GM23338 (cell line): ENCODE measurements at regions not wholly inside any gene's neighbourhood (a gene's known extent, or its start where the extent isn't known, plus 50 kb on each side); places are given as distances from the start of the nearest gene placed in this dataset.

Experiments used
- ATAC-seq: fragments of 200-7000 bp; cut with Tn5 transposase; 3 replicates; pipeline ENCODE4 v1.9.1; 2020
- DNase-seq: peaks from one replicate; pipeline ENCODE4 v3.0.0-alpha.2; 2015; ENCODE audit warnings: low spot score
- H2AFZ ChIP-seq: fragments of 200-600 bp; sonication (generic); 2 replicates; pipeline ENCODE4 v1.8.0; 2016; ENCODE audit warnings: antibody characterized with exemption, mild to moderate bottlenecking, moderate library complexity
- H3F3A ChIP-seq: fragments of 200-600 bp; sonication (generic); replicated peaks from 2 replicates; pipeline ENCODE4 v1.8.0; 2017; ENCODE audit warnings: antibody characterized with exemption, mixed run types, low read depth
- H3K27ac ChIP-seq: fragments of 200-600 bp; sonication (generic); 2 replicates; pipeline ENCODE4 v1.6.1; 2016; ENCODE audit warnings: low read depth
- H3K27me3 ChIP-seq: fragments of 200-600 bp; sonication (generic); 2 replicates; pipeline ENCODE4 v1.8.0; 2016; ENCODE audit warnings: mild to moderate bottlenecking, mixed run types, moderate library complexity; ENCODE audit not compliant: insufficient read depth
- H3K36me3 ChIP-seq: fragments of 200-600 bp; sonication (generic); 2 replicates; pipeline ENCODE4 v1.8.0; 2016; ENCODE audit warnings: mild to moderate bottlenecking; ENCODE audit not compliant: insufficient read depth
- H3K4me1 ChIP-seq: fragments of 200-600 bp; sonication (generic); 2 replicates; pipeline ENCODE4 v1.8.0; 2016; ENCODE audit warnings: mild to moderate bottlenecking, moderate library complexity; ENCODE audit not compliant: insufficient read depth
- H3K4me2 ChIP-seq: fragments of 200-600 bp; sonication (generic); 2 replicates; pipeline ENCODE4 v1.7.1; 2017; ENCODE audit warnings: mixed run types
- H3K4me3 ChIP-seq: fragments of 200-600 bp; sonication (generic); 2 replicates; pipeline ENCODE4 v1.6.1; 2016; ENCODE audit warnings: mixed run types
- H3K79me2 ChIP-seq: fragments of 200-600 bp; sonication (generic); replicated peaks from 2 replicates; pipeline ENCODE4 v1.8.0; 2017; ENCODE audit warnings: mild to moderate bottlenecking; ENCODE audit not compliant: insufficient read depth
- H3K9me2 ChIP-seq: fragments of 200-600 bp; sonication (generic); 2 replicates; pipeline ENCODE4 v1.8.0; 2017; ENCODE audit not compliant: insufficient read depth
- H4K20me1 ChIP-seq: fragments of 200-600 bp; sonication (generic); replicated peaks from 2 replicates; pipeline ENCODE4 v1.8.0; 2017; ENCODE audit warnings: mild to moderate bottlenecking; ENCODE audit not compliant: insufficient read depth
- H3K27ac Mint-ChIP-seq: 2 replicates; pipeline ENCODE4 v1.8.0; 2020; ENCODE audit warnings: inconsistent platforms, mild to moderate bottlenecking, moderate library complexity, mixed read lengths
- H3K27me3 Mint-ChIP-seq: 3 replicates; pipeline ENCODE4 v1.8.0; 2022; ENCODE audit warnings: low read depth, mild to moderate bottlenecking, moderate library complexity, mixed read lengths, inconsistent platforms; ENCODE audit not compliant: insufficient read depth, poor library complexity
- H3K36me3 Mint-ChIP-seq: 3 replicates; pipeline ENCODE4 v1.8.0; 2021; ENCODE audit warnings: low read depth, mild to moderate bottlenecking, inconsistent platforms, moderate library complexity, mixed read lengths
- H3K4me1 Mint-ChIP-seq: 3 replicates; pipeline ENCODE4 v1.8.0; 2020; ENCODE audit warnings: mild to moderate bottlenecking, inconsistent platforms, mixed read lengths
- H3K4me3 Mint-ChIP-seq: 3 replicates; pipeline ENCODE4 v1.8.0; 2021; ENCODE audit warnings: moderate library complexity, mild to moderate bottlenecking, inconsistent platforms, mixed read lengths
- H3K9me3 Mint-ChIP-seq: 3 replicates; pipeline ENCODE4 v1.8.0; 2020; ENCODE audit warnings: moderate library complexity, mild to moderate bottlenecking, inconsistent platforms, mixed read lengths
- CREB1 ChIP-seq: fragments of 250-450 bp; sonication (Bioruptor Pico); IDR thresholded peaks from 2 replicates; pipeline ENCODE4 v1.5.0; 2020; ENCODE audit warnings: low read depth, mild to moderate bottlenecking, moderate library complexity
- CTCF ChIP-seq, 2 experiments: fragments of 200-600 bp in 1 of 2; sonication (generic) in 1 of 2; conservative IDR thresholded peaks; 2 replicates each; pipeline versions ENCODE4 v1.5.1 to v1.6.1; 2016 to 2017; ENCODE audit warnings: antibody characterized with exemption in 2 of 2, low read depth in 2 of 2, mild to moderate bottlenecking in 2 of 2, moderate library complexity in 1 of 2
- EZH2phosphoT487 ChIP-seq: fragments of 200-600 bp; sonication (generic); IDR thresholded peaks from one replicate; pipeline ENCODE4 v1.8.1; 2018; ENCODE audit warnings: antibody characterized with exemption; ENCODE audit not compliant: unreplicated experiment
- JUNB ChIP-seq: IDR thresholded peaks from one replicate; pipeline ENCODE4 v1.6.1; 2016; ENCODE audit warnings: antibody characterized with exemption; ENCODE audit not compliant: unreplicated experiment
- NANOG ChIP-seq: IDR thresholded peaks from 2 replicates; pipeline ENCODE4 v1.6.1; 2016; ENCODE audit warnings: antibody characterized with exemption, borderline replicate concordance
- POLR2AphosphoS5 ChIP-seq: IDR thresholded peaks from 2 replicates; pipeline ENCODE4 v1.6.1; 2016; ENCODE audit warnings: antibody characterized with exemption, low read depth
- REST ChIP-seq: IDR thresholded peaks from one replicate; pipeline ENCODE4 v1.6.1; 2018; ENCODE audit warnings: antibody characterized with exemption; ENCODE audit not compliant: unreplicated experiment
- ZNF114 ChIP-seq: fragments of 250-450 bp; sonication (Bioruptor Pico); IDR thresholded peaks from 2 replicates; pipeline ENCODE4 v1.5.0; 2020; ENCODE audit warnings: mild to moderate bottlenecking, moderate library complexity
- ZNF462 ChIP-seq: fragments of 250-450 bp; sonication (Bioruptor Pico); IDR thresholded peaks from 2 replicates; pipeline ENCODE4 v1.5.0; 2020; ENCODE audit warnings: mild to moderate bottlenecking, moderate library complexity

GRCh38 chr2:137829251-137829650, 135.0 kb upstream of the HNMT start:
- Mint-ChIP-seq H3K4me1 (peaks cover 25% of the 10 kb centered on the region), H3K9me3 (no peaks in the 10 kb centered on the region), H3K27ac (no peak overlapping the region), H3K4me3 (no peak overlapping the region), H3K27me3 (no peaks in the 10 kb centered on the region), H3K36me3 (no peaks in the 10 kb centered on the region)
- Histone ChIP-seq H3K27me3 (no peaks in the 10 kb centered on the region), H4K20me1 (no peaks in the 10 kb centered on the region; the same call in 1 of the 2 replicates), H3K4me3 (no peak overlapping the region), H3K4me1 (peaks cover 19% of the 10 kb centered on the region), H3K4me2 (0 out of 2 replicates have a peak overlapping the region, but pooled peaks have one; percentile 33), H3K9me2 (peaks cover 18% of the 10 kb centered on the region), H3K79me2 (no peaks in the 10 kb centered on the region), H3K36me3 (no peaks in the 10 kb centered on the region), H3K27ac (no peak overlapping the region), H2AFZ (no peak overlapping the region), H3F3A (no peaks in the 10 kb centered on the region)
- TF ChIP-seq CREB1 (no peak), NANOG (no peak), ZNF114 (CRISPR knock-in tag) (no peak), POLR2AphosphoS5 (no peak), ZNF462 (CRISPR knock-in tag) (no peak), CTCF (conservative IDR thresholded peaks at IDR 0.05; ENCODE audit: low read depth in 2 of 2) (no peak), REST (no peak), EZH2phosphoT487 (no peak), JUNB (no peak)
- ATAC-seq (no peak; the same call in 2 of the 3 replicates), DNase-seq (no peak)
